Stimulated activated naive CD4-positive, alpha-beta T cell (primary cell): ENCODE measurements at regions not wholly inside any gene's neighbourhood (a gene's known extent, or its start where the extent isn't known, plus 50 kb on each side); places are given as distances from the start of the nearest gene placed in this dataset.

Experiments
- DNase-seq, 6 experiments: peaks; one replicate each; lab custom pipeline; 2025; lab: John Stamatoyannopoulos, UW

GRCh38 chr4:1542516-1543320 is 136.5 kb upstream of the NKX1-1 start:
- DNase-seq, result no peak

GRCh38 chr4:1542226-1542490 is 135.9 kb upstream of the NKX1-1 start:
- no peak for DNase-seq

GRCh38 chr4:1541449-1542225 is 135.4 kb upstream of the NKX1-1 start:
- DNase-seq, result no peak

GRCh38 chr4:1540601-1541375 is 134.5 kb upstream of the NKX1-1 start:
- DNase-seq, result no peak

- DNase-seq, result no peak
Measured at GRCh38 chr4:1539859-1540600, 133.8 kb upstream of the NKX1-1 start.

- no peak for DNase-seq
Measured at GRCh38 chr4:1538941-1539772, 132.9 kb upstream of the NKX1-1 start.

- DNase-seq, result no peak
Measured at GRCh38 chr4:1538096-1538410, 131.8 kb upstream of the NKX1-1 start.

- DNase-seq, result no peak
Measured at GRCh38 chr4:1537410-1538095, 131.3 kb upstream of the NKX1-1 start.

GRCh38 chr4:1536579-1537409 is 130.6 kb upstream of the NKX1-1 start:
- DNase-seq, result no peak

GRCh38 chr4:1535926-1536578 is 129.8 kb upstream of the NKX1-1 start:
- DNase-seq, result no peak

GRCh38 chr4:1534876-1535526 is 128.8 kb upstream of the NKX1-1 start:
- DNase-seq, result no peak

- DNase-seq, result no peak
Measured at GRCh38 chr4:1534095-1534872, 128.0 kb upstream of the NKX1-1 start.

GRCh38 chr4:1533501-1534064 is 127.3 kb upstream of the NKX1-1 start:
- DNase-seq, result no peak

GRCh38 chr4:1532549-1533395 is 126.5 kb upstream of the NKX1-1 start:
- no peak for DNase-seq

- DNase-seq, result no peak
Measured at GRCh38 chr4:1531683-1532548, 125.7 kb upstream of the NKX1-1 start.

- no peak for DNase-seq
Measured at GRCh38 chr4:1530356-1530755, 124.1 kb upstream of the NKX1-1 start.
